Jurkat, Clone E6-1 (cell line): ENCODE measurements at regions not wholly inside any gene's neighbourhood (a gene's known extent, or its start where the extent isn't known, plus 50 kb on each side); places are given as distances from the start of the nearest gene placed in this dataset.
A peak's percentile ranks its signal among the peaks of the same experiment; 100 is the strongest.

ENCODE experiments used
- DNase-seq: peaks from one replicate; pipeline ENCODE4 v3.0.0-alpha.2; 2011; ENCODE audit warnings: low read depth, low spot score
- H3K4me3 ChIP-seq: 2 replicates; pipeline ENCODE4 v1.5.1; 2011; ENCODE audit warnings: mild to moderate bottlenecking, low read length, control low read depth, moderate library complexity

DNA sequence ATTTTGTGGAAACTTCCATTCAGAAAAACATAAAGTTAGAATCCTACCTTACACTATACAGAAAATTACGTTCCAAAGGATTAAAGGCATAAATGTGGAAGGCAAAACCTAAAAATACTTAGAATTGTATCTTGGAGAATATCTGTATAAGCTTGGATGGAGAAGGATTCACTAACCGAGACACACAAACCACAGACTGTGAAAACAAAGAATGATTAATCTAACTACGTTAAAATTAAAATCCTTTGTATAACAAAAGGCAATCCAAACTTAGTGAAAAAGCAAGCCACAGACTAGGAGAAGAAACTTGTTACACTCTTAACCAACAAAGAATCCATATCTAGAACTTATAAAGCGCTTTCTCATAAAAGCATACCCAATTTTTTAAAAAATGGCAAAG lies 678.8 kb downstream of the INHBA start:
- DNase-seq, result no peak
- H3K4me3 ChIP-seq, result no peak overlapping the region

DNA sequence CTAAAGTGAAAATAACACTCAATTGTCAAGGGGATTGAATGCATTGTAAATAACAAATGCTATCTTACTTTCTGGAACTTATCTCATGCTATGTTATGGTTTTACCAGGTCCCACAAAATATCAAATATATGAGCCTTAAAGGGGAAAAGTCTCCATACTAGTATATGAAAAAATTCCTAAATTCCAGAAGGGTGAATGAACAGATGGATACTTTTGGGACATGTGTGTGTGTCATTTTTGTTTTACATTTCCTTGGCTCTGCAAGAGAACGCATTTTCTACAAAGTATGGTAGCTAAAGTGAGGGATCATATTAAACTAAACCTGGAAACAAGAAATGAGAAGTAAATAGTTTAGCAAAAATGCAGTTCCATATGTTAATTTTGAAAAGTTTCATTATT lies 682.8 kb downstream of the INHBA start:
- H3K4me3 ChIP-seq, result no peak overlapping the region
- no peak for DNase-seq

DNA sequence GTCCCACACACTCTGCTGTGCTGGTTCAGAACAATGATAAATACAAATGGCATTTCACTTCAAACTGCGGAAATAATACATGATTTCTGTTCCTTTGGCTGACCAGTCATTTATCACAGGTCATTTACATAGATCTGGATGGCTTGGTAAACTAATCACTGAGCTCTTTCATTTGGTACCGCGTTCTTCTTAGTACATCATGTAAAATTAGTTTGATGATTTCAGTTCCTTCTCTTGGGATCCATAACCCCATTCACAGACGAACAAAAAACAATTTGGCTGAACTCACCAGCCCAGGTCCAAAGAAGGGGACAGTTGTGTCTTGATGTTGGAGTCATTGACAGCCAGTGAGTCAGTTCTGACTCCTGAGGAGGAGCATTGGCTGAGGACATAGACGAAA lies 689.8 kb downstream of the INHBA start:
- DNase-seq, result no peak
- no peak overlapping the region for H3K4me3 ChIP-seq

DNA sequence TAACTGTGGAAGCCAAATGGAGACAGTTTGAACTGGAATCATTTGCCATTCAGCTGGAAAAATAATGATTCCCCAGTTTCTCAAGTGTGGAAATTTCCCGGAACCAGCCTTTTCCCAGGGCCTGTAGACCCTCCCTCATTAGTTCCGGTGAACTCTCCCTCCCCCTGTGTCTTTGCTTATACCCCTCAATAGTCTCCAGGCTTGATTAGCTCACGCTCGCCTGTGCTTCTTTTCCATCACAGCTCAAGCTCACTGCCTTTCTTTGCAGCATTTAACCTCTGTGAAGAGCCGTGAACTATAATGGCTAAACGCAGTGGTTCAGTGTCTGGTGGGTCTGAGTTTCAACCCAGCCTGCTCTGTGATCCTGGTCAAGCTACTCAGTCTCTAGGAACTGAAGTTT lies 690.8 kb downstream of the INHBA start:
- DNase-seq, result no peak
- no peak overlapping the region for H3K4me3 ChIP-seq

DNA sequence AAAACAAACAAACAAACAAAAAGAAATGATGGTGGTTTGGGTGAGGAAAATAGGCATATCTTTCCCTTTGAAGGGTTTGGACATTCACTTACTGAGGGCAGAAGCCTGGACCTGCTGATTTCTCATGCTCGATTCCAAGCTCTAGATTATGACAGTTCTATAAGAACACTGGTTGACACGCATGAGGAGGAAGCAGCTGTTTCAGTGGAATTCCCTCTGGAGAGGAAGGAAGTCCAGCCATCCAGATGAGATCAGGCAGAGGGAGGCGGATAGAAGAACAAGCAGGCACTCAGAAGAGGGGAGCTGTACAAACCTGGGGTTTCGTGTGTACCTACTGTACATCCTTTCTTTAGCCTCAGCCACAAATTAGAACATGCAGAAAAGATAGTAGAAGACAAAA lies 691.9 kb downstream of the INHBA start:
- no peak overlapping the region for H3K4me3 ChIP-seq
- DNase-seq, result no peak

DNA sequence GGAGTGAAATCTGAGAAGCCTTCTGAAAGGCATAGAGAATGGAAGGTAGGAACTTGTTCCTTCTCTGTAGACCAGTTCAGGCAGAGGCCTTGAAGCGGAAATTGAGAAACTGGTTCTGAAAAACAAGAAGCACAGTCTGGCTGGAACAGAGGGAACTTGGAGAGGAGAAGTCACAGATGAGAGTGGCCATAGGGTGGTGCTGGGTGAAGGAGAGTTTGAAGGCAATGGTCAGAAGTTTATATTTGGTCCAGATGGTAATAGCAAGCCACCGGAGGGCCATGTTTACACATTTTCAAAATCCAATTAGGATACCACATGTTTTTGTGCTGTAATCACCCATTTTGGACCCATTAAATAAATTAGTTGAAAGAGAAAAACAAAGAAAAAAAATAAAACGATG lies 692.5 kb downstream of the INHBA start:
- H3K4me3 ChIP-seq, result no peak overlapping the region
- no peak for DNase-seq

DNA sequence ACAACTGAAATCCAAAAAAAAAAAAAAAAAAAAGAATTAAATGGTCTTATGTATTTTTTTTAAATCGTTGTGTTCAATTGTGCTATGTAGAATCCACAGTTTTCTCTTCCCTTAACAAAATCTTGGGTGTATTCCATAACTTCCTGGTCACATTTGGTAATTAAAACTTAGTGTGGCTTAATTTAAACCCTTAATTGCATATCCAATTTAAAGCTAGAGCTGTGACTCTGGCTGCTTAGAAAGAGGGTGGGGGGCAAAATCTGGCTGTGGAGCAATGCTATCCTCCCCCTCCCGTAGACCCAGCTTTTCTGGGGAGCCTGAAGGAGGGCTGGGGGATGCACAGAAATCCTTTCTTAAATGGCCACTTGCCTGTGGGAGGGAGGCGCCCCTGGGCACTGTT lies 695.1 kb downstream of the INHBA start:
- no peak overlapping the region for H3K4me3 ChIP-seq
- DNase-seq, result no peak

DNA sequence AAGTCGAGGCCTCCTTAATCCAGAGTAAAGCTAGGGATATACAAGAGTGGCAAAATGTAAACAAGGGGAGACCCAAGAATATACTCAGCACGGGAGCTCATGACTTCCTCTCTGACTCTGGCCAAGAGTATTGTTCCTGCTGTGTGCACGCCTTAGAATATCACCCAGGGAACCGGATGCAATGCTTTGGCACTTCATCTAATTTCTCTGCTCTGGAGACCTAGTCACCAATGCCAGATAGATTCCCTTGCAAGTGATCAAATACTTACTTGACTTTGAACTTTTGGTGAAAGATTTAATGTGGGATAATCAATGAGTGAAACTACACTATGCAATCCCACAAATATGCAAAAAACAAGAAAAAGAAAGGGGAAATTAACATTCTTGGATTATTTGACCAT lies 695.5 kb downstream of the INHBA start:
- H3K4me3 ChIP-seq, result no peak overlapping the region
- no peak for DNase-seq

DNA sequence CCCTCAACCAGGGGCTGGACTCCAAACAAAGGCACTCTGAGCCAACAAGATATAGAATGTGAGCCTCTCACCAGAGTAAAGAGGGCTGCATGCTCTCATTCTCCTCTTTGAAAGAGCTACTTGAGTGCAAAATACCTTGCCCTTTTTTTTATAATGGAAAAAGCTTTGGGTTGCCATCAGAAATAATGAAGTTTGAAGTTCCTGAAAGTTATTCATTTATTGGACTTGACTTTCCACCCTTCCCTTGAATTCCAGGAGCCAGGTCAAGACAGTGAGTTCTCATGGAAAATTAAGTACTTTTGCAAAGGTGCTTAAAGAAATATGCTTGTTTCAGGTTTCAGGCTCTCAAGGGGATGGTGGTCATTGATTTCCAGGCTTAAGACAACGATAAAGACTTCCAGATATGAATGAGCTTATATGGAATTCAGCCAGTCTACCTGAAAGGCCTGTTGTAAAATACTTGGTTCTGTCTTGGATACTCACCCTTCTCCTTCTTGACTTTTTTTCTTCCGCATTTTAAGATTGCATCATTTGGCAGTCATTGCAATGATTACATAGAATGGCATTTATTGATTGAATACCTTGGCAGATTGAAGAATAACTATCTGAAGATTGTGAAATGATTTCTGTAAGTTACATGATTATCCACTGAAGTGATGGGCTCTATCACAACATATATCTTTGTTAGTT lies 696.4 kb downstream of the INHBA start:
- no peak for DNase-seq
- H3K4me3 ChIP-seq, result no peak overlapping the region

DNA sequence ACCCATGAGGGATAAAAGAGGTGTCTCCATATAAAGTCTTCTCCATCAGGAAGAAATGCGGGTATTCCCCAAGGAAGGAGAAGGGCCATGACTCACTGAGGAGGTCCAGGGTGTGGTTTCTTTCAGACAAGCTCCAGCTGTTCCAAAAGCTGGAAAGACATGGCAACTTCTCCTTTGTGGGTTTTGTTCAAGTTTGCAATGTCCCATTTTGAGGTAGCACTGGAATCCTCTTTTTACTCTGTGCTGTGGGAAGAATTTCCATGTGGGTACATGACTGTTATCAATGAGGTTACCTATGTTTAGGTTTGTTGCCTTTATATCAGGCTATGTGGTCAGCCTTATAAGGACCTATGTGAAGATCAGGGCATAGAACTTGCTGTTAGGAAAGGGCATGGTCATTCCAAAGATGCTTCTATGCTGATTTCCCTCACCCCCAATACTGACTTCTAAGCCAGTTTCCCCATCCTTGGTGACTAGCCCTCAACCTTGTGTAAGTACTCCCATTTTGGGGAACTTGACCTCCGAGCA lies 697.5 kb downstream of the INHBA start:
- DNase-seq, result no peak
- H3K4me3 ChIP-seq, result no peak overlapping the region

DNA sequence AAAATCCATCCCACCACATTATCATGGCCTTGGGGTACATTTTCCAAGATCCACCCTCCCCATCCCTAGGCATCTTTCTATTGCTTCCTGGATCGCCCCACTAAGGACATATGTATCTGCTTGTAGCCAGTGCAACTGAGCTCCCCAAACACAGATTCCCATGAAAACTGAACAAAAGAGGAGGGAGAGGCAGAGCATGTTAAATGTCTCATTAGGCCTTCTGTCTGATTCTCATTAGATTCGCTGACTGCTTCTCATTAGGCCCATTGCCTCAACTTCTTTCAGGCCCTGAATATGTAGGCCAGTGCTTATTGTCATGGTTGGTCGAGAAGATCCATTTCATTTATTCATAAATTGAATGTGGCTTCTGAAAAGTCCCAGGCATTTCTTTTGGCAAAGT lies 698.9 kb downstream of the INHBA start:
- no peak for DNase-seq
- H3K4me3 ChIP-seq, result no peak overlapping the region

DNA sequence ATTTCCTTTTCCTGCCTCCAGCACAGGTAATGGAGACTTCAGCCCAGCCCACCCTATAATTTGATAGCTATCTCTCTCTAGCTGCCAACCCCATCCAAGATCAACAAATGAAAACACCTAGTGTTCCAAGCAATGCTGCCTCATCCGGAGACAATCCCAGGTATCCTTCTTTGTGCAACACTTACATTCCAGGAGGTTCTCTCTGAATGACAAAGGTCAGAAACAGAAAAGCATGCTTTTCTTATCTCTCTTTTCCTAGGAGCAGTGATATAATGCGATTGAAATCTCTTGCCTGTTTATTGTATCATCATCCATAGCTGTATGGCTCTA lies 699.3 kb downstream of the INHBA start:
- DNase-seq, result no peak

DNA sequence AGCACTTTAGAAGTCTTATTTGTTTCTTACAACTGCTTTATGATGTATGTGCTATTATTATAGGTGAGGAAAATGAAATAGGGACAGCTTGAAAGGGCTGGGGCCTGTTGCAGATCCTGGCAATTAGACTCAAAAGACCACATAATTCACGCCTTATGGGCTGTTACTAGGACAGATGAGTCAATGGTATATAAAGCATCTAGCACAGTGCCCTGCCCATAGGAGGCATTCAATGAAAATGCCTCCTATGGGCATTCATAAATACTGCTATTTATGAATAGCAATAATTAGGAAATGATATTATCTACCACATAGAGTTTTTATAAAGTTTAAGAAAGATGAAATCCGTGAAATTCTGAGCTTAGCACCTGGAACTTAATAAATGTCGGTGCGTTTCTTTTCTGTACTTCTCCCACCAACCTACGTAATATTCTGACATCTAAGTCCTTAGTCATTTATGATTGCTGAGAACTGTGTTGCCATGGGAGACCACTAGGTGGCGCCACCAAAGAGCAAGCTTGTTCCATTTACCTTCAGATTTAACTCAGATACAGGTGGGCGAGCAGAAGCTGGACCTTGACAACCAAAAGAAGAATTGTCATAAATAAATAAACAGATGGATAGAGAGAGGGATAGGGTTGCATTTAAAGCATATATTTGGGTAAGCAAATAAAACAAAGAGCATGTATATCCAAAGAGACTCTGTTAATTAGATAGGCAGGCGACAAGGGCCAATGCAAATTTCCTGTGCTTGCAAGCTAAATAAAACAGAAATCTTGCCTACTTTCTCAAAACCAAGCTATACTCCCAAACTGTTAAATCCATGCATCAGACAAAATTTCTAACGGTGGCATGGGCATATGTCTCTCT lies 699.9 kb downstream of the INHBA start:
- H3K4me3 ChIP-seq, result no peak overlapping the region
- peak; percentile 68 for DNase-seq

More for the DNA sequence above, 699.3 kb downstream of the INHBA start:
- no peak overlapping the region for H3K4me3 ChIP-seq

DNA sequence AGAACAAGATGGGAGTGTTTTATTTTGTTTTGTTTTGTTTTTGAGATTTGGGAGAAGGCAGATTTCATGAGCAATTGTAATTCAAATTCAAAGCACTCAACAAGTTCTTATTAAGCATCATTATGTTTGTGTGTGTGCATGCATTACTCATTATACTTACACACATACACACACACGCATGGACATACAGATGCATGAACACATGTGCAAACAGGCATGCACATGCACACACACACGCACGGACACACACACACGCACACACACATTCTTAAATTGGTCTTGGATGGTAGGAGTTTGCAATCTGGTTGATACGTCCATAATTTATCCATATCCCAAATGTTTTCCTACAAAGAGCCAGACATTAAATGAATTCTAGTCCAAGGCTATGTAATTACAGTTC lies 702.8 kb downstream of the INHBA start:
- DNase-seq, result no peak
- no peak overlapping the region for H3K4me3 ChIP-seq

DNA sequence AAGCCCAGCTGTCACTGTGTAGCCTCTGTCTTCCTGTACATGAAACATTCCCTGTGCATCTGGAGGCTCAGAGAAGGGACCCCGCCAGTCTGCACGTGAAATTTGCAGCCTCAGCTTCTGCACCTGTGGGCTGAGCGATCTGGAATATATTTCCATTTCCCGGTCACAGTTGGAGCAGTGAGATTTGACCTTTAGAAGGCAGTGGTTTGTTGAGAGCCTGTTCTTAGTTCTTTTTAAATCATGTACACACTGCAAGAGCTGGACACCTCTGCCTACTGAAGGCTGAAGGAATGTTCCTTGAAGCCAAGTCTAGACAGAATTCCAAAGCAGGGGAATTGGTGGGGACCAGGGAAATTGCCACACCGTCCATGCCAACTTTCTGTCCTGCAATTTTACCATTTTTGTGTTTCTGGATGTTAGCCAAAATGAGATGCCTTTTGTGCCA lies 706.6 kb downstream of the INHBA start:
- no peak overlapping the region for H3K4me3 ChIP-seq
- DNase-seq, result no peak

DNA sequence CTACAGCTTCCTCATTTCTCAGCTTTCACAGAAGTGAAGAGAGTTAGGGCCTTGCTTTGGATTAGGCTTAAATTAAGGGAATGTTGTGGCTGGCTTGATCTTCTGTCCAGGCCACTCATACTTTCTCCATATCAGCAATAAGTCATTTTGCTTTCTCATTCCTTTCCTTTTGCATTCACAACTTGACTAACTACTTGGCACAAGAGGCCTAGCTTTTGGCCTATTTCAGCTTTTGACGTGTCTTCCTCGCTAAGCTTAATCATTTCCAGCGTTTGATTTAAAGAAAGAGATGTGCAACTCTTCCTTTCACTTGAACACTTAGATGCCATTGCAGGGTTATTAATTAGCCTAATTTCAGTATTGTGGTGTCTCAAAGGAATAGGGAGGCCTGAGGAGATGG lies 712.0 kb downstream of the INHBA start:
- H3K4me3 ChIP-seq, result no peak overlapping the region
- DNase-seq, result no peak

DNA sequence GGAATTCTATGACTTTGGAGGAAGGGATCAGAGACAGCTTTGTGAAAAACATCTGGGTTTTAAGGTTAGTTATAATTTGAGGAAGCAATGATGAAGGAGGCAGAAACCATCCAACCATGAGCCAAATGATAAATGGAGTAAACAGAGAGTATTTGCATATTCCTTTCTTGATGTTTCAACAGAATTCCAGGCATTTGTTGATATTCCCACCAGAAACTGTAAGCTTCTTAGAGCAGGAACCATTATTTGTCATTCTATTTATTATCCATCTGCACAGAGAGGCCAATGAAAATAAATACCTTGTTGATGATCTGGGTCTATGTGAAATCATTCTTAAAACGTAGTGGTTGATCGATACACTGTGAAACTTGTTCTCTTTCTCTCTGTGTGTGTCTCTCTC lies 715.3 kb downstream of the INHBA start:
- no peak overlapping the region for H3K4me3 ChIP-seq
- DNase-seq, result no peak

DNA sequence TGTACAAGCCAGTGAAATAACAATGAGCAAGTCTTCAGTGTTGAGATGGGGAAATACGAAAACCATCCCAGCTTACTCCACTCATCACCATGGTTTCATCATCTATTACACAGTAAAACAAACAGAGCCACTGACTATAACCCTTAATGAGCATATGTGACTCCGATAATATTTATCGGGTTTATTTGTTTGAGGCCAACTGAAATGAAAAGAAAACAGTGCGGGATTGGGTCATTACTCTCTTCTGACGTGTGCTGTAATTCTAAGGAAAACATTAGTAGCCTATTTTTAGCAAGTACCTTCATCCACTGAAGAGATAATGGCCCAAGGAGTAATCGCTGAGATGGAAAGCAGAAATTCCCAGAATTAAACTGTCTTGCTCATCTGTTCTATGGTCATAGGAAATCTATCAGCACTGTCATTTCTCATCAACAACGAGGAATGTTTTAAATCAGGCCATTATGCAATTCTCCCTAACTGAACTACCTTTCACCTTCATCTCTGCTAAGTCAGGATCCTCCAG lies 716.5 kb downstream of the INHBA start:
- DNase-seq, result no peak
- H3K4me3 ChIP-seq, result no peak overlapping the region

DNA sequence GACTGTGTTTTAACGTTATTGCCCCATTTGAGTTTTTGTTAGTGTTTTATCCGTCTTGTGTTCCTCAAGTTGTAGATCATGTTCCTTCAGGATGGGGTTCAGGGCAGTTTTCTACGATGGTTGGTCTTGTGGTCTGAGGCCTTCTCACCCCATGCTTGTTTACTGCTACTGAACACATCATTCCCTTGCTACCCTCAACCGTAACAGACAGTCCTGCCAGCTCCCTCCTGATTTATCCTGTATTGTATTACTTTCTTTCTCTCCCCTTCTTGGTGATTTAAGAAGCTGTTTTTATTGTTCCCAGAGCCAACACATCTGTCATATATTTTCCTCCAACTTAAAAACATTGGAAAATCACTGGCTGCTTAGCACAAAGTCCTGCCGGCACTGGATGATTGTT lies 719.8 kb downstream of the INHBA start:
- no peak overlapping the region for H3K4me3 ChIP-seq
- no peak for DNase-seq

DNA sequence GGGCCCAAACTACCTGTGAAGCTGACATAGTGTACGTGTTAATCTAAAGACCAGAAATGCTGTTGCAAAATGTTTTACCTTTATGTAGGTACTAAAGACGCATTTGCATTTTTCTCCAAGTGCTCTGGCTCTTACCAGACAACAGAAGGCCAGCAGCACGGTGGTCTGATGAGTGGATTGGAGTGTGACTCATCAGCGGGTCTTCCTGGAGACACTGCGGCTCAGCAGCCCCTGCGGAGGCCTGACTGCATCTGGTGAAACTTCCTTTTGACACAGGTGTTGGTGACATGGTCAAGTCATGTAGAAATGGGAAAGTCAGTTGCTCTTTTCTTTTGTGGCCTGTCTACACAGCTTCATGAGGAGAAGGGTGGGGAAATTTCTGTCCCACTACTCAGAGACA lies 723.6 kb downstream of the INHBA start:
- no peak overlapping the region for H3K4me3 ChIP-seq
- no peak for DNase-seq
